SK-N-SH treated with all-trans-retinoic acid at 6 μM for 48 hours (cell line): ENCODE measurements at regions not wholly inside any gene's neighbourhood (a gene's known extent, or its start where the extent isn't known, plus 50 kb on each side); places are given as distances from the start of the nearest gene placed in this dataset.
"Not testable (repeated sequence)": the region's sequence is repeated elsewhere in the genome, so short reads cannot be mapped to it uniquely, and the experiment has no call there.

Source experiments
- ATAC-seq: fragments of 200-7000 bp; cut with Tn5 transposase; 3 replicates; pipeline ENCODE4 v1.9.1; 2020; ENCODE audit warnings: mild to moderate bottlenecking, moderate library complexity
- BACH2 ChIP-seq: fragments of 250-450 bp; sonication (Bioruptor Pico); IDR thresholded peaks from 2 replicates; pipeline ENCODE4 v1.9.0; 2021; ENCODE audit warnings: mild to moderate bottlenecking, borderline replicate concordance
- CREB5 ChIP-seq: fragments of 250-450 bp; sonication (Bioruptor Pico); IDR thresholded peaks from 2 replicates; pipeline ENCODE4 v1.5.1; 2020; ENCODE audit warnings: low read depth, mild to moderate bottlenecking, moderate library complexity
- CSDC2 ChIP-seq: fragments of 250-450 bp; sonication (Bioruptor Pico); IDR thresholded peaks from 2 replicates; pipeline ENCODE4 v1.5.0; 2020; ENCODE audit warnings: mild to moderate bottlenecking, moderate library complexity
- ESRRG ChIP-seq: fragments of 250-450 bp; sonication (Bioruptor Pico); IDR thresholded peaks from 2 replicates; pipeline ENCODE4 v1.6.1; 2021; ENCODE audit warnings: mild to moderate bottlenecking
- ISL1 ChIP-seq: fragments of 250-450 bp; sonication (Bioruptor Pico); IDR thresholded peaks from 2 replicates; pipeline ENCODE4 v2.1.2; 2022; ENCODE audit warnings: mild to moderate bottlenecking, moderate library complexity
- OSR1 ChIP-seq: fragments of 250-450 bp; sonication (Bioruptor Pico); IDR thresholded peaks from 2 replicates; pipeline ENCODE4 v1.8.0; 2022; ENCODE audit warnings: moderate library complexity, mild to moderate bottlenecking, inconsistent platforms
- PATZ1 ChIP-seq: fragments of 250-450 bp; sonication (Bioruptor Pico); IDR thresholded peaks from 2 replicates; pipeline ENCODE4 v1.8.0; 2020; ENCODE audit warnings: mild to moderate bottlenecking, moderate library complexity, borderline replicate concordance
- POU6F1 ChIP-seq: fragments of 250-450 bp; sonication (Bioruptor Pico); IDR thresholded peaks from 2 replicates; pipeline ENCODE4 v1.8.0; 2021; ENCODE audit warnings: low read depth, mild to moderate bottlenecking, moderate library complexity, borderline replicate concordance
- PPARA ChIP-seq: fragments of 250-450 bp; sonication (Bioruptor Pico); IDR thresholded peaks from 2 replicates; pipeline ENCODE4 v1.5.0; 2020; ENCODE audit warnings: mild to moderate bottlenecking, borderline replicate concordance
- RARB ChIP-seq: fragments of 250-450 bp; sonication (Bioruptor Pico); IDR thresholded peaks from 2 replicates; pipeline ENCODE4 v1.8.0; 2021; ENCODE audit warnings: mild to moderate bottlenecking, moderate library complexity
- SNAI2 ChIP-seq: fragments of 250-450 bp; sonication (Bioruptor Pico); IDR thresholded peaks from 2 replicates; pipeline ENCODE4 v1.5.0; 2020; ENCODE audit warnings: mild to moderate bottlenecking, moderate library complexity
- TCF4 ChIP-seq: fragments of 250-450 bp; sonication (Bioruptor Pico); IDR thresholded peaks from 2 replicates; pipeline ENCODE4 v1.8.0; 2021; ENCODE audit warnings: mild to moderate bottlenecking, moderate library complexity, borderline replicate concordance
- TOX ChIP-seq: fragments of 250-450 bp; sonication (Bioruptor Pico); IDR thresholded peaks from 2 replicates; pipeline ENCODE4 v1.8.0; 2021; ENCODE audit warnings: mild to moderate bottlenecking, moderate library complexity, borderline replicate concordance
- TSHZ2 ChIP-seq: fragments of 250-450 bp; sonication (Bioruptor Pico); IDR thresholded peaks from 2 replicates; pipeline ENCODE4 v1.5.0; 2020; ENCODE audit warnings: mild to moderate bottlenecking, moderate library complexity
- ZC3H10 ChIP-seq: fragments of 250-450 bp; sonication (Bioruptor Pico); IDR thresholded peaks from 2 replicates; pipeline ENCODE4 v1.5.1; 2021; ENCODE audit warnings: mild to moderate bottlenecking, moderate library complexity
- ZFP3 ChIP-seq: fragments of 250-450 bp; sonication (Bioruptor Pico); IDR thresholded peaks from 2 replicates; pipeline ENCODE4 v1.5.0; 2020; ENCODE audit warnings: mild to moderate bottlenecking, moderate library complexity
- ZFP30 ChIP-seq: fragments of 450-650 bp; formaldehyde crosslinking; IDR thresholded peaks from 2 replicates; pipeline ENCODE4 v1.5.0; 2022; ENCODE audit warnings: mild to moderate bottlenecking, moderate library complexity

- ATAC-seq, result no peak
Measured at GRCh38 chr17:21613071-21613429, 79.3 kb upstream of the KCNJ18 start.

GRCh38 chr17:21626987-21627386, 65.3 kb upstream of the KCNJ18 start:
- ATAC-seq, result not testable (repeated sequence)

More at GRCh38 chr17:21613071-21613429, 79.3 kb upstream of the KCNJ18 start:
- TF ChIP-seq ESRRG (CRISPR knock-in tag) (no peak), ZFP3 (no peak), TSHZ2 (CRISPR knock-in tag) (no peak), POU6F1 (no peak), BACH2 (CRISPR knock-in tag) (no peak), CSDC2 (CRISPR knock-in tag) (no peak), ZFP30 (CRISPR knock-in tag) (no peak), ISL1 (CRISPR knock-in tag) (no peak), TOX (no peak), PATZ1 (CRISPR knock-in tag) (no peak), RARB (no peak), PPARA (CRISPR knock-in tag) (no peak), CREB5 (no peak), ZC3H10 (no peak), OSR1 (CRISPR knock-in tag) (no peak), SNAI2 (CRISPR knock-in tag) (no peak), TCF4 (CRISPR knock-in tag) (no peak)
